Activated CD4-positive, alpha-beta T cell treated with anti-CD3 and anti-CD28 coated beads, Interleukin-2, amount 50 U/mL, for 48 hours (primary cell): ENCODE measurements at regions not wholly inside any gene's neighbourhood (a gene's known extent, or its start where the extent isn't known, plus 50 kb on each side); places are given as distances from the start of the nearest gene placed in this dataset.

Experiments
- DNase-seq, 2 experiments: peaks; one replicate each; pipeline ENCODE4 v3.0.0-alpha.2; 2020

DNA sequence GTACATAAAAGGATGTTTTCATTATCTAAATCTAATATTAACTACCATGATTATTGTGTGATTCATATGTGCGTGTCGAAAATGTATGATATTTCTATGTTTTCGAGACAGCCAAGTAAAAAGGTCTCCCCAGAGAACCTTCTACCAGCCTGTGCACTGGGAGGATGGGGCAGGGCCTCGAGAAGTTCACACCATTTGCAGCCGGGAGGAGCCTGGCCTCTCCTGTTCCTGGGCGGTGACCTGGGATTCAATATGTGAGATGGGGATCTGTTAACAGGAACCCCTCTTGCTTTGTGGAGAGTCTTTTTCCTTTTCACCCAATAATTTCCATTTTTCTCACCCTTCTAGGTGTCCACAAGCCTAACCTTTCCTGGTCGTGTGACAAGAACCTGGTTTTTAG, 189.3 kb downstream of the IPO8 start:
- DNase-seq = no peak

DNA sequence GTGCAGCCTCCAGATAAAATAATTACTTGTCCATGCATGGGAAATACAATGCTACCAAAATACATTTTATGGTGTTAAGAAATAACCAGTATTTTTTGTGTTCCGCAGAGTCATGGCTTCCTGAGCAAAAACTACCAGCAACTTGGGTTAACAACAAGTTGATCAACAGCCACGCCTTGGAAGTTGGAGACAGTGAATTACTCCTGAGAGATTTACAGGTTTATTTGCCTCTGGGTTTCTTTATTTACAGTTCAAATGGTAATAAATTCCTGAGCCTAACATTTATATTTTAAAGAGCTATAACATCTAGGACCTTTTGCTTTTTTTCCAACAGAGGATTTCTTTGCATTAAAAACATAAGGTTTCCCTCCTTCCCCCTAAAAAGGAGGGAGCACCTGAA, 194.0 kb downstream of the IPO8 start:
- DNase-seq = no peak

DNA sequence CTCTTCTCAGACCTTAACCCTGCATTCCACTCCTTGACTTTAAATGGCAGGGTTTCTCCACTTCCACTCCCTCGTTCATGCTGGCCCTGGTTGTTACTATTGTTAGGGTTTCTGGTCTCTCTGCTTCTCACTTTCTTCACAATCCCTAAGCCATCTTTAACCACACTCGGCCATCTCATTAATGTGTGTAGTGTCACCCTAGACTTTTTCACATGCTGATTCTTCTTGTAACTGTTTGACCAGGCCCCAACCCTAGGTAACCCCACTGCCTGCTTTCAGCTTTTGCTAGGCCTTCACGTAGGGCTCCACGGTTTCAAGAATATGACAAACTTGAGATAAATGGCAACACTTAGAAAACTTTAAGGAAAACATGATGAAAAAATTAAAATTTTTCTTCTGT, 195.1 kb downstream of the IPO8 start:
- DNase-seq = no peak

DNA sequence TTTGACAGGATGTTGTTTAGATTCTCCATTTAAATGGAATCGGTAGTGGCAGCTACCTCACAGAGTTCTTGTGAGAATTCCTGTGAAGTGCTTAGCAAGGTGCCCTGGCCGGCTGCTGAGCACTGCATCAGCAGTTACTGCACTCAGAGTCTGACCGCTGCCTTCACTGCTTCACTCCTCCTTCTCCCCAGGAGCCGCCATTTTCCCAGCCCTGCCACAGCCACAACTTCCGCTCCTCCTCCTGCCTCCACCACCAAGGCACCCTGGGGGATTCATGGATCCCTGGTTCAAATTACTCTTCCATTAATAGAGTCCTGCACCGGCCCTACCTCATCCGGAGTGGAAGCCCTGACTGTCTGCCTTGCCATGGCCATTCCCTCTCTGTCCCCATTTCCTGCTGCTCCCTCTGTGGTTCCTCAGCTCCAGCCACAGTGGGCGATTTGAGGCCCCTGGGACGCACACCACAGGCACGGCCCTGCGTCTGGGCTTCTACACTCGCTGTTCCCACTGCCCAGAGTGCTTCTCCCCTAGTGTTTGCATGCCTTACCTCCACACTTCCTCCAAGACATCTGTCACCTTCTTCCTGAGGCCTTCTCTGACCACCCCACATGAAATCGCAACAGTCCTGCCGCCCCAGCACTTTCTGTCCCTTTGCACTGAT, 210.3 kb downstream of the IPO8 start:
- DNase-seq = no peak

DNA sequence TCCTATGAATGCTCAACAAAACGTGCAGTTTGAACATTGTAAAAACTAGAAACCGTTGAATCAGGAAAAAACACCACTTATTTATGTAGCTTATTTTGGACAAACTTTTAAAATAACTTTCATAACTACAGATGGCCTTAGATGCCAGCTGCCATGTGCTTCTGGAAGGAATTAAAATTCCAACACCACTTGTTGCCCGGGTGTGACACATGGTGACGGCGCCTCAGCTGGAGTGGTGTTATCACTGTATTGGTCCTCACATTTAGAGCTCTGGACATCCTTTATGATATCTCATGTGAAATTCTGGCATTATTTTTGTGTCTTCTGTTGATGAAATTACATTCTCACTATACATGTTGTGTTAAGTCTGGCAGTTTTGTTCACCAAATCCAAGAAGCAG, 211.0 kb downstream of the IPO8 start:
- DNase-seq = no peak

DNA sequence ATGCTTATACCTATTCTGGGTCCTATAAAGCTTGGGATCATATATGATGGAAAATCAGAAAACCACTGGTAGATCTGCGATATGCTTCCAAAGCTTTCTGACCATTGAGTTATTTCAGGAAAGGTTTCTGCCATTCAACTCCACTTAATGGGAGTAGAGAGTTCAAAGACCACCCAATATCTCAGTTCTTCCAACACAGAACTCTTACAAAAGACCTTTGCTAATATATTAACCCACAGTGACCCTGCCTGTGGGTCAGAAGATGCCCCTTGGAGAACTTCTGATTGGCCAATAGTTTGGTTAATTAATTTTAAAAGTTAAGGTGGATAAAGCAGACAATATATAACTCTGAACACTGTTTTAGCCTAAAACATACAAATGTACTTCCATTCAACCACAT, 213.0 kb downstream of the IPO8 start:
- no peak for DNase-seq

DNA sequence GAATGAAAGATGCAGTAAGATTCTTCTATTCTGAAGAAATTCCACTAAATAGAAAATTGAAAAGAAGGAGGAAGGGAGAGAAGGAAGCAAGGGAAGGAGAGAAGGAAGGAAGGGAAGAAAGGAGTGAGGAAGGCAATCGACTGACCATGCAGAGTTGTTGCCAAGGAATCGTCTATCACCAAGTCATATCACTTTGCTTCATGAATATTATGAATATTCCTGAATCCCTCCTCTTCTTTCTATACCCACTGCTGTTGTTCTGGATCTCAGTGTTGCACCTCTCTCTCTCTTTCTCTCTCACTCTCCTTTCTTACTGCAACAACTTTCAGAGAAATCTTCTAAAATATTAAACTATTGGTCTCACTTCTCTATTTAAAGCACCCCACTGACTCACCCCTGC, 222.4 kb downstream of the IPO8 start:
- DNase-seq = no peak

DNA sequence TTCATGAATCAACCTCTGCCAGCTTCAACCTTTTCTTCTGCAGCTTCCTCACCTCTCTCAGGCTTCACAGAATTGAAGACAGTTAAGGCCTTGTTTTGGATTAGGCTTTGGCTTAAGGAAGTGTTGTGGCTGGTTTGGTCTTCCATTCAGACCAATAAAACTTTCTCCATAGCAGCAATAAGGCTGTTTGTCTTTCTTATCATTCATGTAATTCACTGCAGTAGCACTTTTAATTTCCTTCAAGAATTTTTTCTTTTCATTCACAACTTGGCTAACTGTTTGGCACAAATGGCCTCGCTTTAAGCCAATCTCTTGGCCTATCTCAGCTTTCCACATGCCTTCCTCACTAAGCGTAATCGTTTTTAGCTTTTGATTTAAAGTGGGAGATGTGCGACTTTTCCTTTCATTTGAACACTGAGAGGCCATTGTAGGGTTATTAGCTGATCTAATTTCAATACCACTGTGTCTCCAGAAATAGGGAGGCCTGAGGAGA, 229.5 kb downstream of the IPO8 start:
- DNase-seq = no peak

DNA sequence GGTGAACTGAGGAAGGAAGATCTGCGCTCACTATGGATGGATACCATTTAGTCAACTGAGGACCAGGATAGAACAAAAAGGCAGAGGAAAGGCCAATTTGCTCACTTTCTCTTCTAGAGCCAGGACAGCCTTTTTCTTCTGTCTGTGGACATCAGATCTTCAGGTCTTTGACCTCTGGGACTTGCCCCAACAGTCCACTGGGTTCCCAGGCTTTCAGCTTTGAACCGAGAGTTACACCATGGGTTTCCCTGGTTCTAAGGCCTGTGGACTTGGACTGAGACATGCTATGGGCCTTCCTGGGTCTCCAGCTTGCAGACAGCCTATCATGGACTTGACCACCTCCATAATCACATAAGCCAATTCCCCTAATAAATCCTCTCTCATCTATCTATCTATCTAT, 232.0 kb downstream of the IPO8 start:
- no peak for DNase-seq

DNA sequence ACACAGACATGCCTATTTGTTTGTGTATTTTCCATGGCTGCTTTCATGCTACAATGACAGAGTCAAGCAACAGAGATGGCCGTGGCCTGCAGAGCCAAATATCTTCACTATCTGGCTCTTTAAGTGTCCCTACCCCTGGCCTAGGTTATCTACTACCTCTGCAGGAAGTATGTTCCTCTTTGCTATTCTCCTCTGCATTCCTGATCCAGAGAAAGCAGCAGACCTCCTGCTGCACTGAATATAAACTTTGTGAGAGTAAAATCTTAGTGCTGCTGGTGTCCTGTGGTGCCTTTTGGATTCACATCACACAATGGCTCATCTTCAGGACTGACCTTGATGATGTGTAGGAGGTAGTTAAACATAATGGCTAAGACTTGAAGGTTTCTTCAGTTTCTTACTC, 233.4 kb downstream of the IPO8 start:
- no peak for DNase-seq

DNA sequence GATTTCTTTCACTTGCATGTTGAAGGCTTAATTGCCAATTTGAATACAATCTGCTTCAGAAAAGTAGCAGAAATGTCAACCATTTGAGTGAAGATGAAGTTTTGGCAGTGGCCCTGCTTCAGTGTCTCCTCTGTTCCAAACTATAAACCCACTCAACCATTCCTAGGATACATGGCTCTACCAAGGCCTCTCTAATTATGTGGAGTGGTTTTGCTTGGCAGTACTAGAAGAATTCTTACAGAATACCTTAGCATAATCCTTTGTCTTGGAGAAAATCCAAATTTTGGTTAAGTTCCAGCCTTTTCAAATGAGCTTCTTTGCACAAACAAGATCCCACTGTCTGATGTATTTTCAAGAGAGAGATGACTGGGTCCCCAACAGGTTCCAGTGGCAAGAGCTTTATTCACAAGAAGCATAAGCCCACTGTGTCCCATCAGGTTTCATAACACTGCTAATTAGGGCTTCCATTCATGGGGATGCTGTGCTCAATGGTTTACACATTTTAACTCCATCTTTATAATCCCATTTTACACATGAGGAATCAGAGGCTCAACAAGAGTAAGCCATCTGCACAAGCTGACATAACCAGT, 234.5 kb downstream of the IPO8 start:
- no peak for DNase-seq

DNA sequence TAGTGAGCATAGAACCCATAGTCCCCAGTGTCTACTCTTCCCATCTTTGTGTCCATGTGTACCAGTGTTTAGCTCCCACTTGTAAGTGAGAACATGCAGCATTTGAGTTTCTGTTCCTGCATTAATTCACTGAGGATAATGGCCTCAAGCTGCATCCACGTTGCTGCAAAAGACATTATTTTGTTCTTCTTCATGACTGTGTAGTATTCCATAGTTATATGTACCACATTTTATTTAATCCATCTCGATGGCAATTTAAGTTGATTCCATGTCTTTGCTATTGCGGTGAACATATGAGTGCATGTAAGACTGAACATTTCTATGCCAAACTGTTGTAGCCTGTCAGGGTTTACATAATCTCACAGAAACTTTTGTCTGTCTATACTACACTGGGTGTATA, 237.2 kb downstream of the IPO8 start:
- DNase-seq = no peak

DNA sequence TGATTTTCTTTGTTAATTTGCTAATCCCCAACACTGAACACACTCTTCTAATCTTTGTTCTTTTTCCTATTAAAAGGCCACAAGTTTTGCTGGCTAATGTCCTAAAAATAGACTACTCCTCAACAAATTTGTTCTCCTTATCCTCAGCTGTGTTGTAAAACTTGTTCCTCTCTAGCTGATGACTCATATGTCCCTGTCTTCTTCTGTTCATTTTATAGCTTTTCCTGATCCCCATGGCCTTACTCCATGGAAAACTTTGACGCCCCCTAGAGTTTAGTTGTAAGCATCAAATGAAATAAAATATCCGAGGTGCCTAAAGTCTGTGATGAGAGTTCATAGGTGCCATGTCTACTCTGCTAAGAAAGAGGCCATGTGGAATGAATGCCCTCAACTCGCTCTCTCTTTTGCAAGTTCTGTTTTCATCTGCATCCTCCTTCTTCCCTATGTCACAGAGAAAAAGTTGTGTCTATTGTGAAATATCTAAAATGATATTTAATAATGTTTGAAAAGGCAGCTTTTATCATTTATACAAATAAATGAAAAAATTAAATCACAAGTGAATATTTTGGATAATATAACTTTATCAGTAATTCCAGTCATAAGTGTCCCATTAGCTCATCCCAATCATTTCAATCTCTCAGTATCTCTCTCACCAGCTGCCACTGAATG, 237.9 kb downstream of the IPO8 start:
- no peak for DNase-seq

DNA sequence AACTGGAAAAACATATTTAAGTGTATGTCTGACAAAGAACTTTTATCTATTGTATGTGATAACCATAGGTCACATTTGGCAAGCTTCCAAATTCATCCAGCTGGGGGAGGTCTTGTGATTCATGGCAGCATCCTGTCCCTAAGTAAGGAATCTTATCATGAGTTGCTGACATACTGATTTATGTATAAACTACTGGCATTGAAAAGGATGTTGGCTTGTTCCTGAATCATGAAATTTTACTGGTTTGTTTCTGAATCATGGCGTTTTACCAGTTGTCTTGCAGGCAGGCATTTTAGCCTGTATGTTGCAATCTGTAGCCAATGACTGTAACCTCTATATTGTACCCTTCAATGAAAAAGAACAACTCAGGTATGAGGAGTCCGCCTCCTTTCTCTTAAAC, 244.8 kb downstream of the IPO8 start:
- DNase-seq = no peak

DNA sequence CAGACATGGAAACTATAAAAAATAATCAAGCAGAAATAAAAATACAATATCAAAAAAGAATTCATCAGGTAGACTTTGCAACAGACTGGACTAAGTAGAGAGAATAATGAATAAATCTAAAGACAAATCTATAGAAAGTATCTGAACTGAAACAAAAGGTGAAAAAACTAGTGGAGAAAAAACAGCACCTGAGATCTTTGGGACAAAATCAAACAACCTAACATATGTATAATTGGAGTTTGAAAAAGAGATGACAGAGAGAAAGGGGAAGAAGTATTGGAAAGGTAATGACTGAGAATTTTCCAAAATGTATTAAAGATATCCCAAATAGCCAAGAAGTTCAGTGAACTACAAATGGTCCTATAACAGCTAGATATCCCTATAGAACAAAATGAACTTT, 245.4 kb downstream of the IPO8 start:
- DNase-seq = no peak

DNA sequence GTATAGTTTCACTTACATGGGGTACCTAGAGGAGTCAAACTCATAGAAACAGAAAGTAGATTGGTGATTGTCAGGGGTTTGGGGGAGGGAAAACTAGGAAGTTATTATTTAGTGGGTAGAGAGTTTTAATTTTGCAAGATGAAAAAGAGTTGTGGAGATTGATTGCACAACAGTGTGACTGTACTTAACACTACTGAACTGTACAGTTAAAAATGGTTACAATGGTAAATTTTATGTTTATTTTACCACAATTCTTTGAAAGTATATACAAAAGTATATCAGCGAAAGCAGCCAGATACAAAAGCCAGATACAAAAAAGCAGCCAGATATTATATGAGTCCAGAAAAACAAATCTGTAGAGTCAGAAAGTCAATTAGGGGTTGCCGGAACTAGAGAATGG, 247.6 kb downstream of the IPO8 start:
- no peak for DNase-seq

DNA sequence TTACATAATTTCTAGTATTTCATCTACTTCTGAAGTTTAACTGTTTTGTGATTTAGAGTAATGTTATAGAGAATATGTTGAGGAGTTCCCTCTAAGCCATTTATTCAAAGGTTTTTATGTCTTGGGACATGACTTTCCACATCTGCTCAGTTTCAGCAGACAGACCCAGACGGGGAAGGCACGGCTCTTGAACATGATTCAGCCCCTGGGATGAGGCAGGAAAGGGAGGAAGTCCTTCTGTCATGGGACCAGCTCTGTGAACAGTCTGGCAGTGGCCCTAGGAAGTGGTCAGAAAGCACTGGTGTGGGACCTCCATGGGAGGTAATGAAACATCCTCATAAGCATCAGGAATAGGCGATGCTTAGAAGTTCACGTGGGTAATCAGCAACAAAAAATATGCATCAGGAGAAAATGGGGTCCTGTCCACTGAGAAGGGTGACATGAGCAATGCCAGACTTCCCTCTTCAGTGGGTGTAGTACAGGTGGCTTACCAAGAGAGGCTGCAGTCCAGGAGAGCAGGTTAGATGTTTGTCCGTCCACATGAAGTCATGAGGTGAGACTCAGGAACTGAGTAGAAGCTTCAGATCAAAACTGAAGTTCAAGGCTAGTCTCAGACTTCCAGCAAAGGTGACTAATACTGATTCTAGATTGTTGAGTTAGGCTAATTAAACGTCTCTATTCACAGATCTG, 248.5 kb downstream of the IPO8 start:
- DNase-seq = no peak

DNA sequence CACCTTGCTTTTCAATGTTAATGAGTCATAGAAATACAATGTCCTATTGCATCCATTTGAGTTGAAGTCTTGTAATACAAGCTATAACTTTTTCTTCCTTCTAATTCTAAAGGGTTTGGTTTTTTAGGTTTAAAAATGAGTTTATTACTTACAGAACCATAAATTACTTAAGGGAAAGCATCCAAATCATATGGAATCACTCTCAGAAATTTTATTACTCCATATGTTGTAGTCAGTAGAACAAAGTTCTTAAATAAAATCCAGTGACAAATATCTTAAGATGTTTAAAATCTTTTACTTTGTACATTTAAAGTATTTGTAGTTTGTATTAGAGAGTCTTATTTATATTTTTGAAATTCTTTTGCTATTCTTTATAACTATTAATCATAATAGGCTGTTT, 253.2 kb downstream of the IPO8 start:
- DNase-seq = no peak

DNA sequence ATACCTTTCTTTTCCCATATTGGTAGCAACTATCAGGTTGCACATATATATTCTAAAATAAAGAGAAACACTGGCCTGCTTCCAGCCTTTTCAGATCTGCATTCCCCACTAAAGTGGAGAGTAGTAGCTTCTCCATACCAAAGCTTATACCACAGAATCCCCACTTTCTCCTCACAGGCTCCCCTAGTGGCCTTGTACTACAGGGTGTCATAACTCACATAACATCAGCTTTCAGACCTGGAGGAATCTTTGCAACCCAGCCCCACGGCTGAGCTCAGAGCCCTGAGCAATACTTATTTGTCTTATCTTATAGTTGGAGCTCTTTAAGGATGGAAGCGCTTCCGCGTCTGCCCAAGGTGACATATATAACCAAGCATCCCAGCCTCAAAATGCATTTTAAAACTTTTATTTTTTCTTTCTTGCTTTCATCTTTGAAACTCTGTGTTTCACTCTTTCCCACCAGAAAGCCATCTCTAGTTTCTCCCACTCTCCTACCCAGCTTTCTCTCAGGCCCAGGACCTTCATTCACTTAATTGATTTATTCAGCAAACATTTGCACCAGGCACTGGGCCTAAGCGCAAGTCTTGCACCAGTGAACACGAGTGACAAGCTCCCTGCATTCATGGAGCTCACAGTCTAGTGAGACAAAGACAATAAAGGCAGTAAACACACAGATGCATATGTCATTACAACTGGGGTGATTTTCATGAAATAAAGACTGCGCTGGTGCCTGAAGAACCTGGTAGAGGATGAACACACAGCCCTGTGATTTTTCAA, 254.7 kb downstream of the IPO8 start:
- no peak for DNase-seq

DNA sequence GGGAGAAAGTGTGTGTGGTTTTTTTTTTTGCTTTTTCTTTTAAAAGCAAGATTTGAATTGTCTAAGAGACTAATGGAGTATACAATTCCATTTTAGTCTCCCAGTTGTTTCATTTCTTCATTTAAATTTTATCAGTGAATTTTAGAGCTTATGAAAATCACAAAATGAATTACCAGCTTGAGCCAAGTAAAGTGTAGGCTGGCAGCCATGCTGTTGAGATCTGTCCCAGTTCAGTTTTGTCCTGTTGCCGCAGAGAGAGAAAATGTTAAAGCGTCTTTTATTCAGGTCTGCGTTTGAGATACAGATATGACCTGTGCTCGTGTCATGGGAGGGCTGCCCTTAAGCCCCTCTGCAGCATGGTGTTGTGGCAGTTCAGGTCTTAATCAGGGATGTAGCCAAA, 256.5 kb downstream of the IPO8 start:
- no peak for DNase-seq

DNA sequence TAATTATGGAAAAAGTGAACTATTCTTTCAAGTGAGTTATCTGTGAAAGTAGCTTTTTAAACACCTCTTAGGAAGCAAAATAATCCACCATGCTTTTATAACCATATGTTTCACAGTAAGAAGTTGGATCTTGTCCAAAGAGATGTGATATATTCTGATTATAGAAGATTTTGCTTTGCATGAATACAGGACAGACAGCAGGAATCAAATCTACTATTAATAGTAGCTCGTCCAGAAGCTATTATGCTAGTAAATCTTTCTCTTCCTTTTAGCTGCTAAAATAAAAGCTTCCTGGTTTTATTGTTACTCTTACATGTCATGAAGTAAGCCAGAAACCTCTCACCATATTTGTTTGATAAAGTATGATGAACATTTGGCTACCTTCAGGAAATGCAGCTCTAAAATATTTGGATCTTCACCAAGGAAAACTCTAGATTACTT, 257.0 kb downstream of the IPO8 start:
- DNase-seq = no peak

DNA sequence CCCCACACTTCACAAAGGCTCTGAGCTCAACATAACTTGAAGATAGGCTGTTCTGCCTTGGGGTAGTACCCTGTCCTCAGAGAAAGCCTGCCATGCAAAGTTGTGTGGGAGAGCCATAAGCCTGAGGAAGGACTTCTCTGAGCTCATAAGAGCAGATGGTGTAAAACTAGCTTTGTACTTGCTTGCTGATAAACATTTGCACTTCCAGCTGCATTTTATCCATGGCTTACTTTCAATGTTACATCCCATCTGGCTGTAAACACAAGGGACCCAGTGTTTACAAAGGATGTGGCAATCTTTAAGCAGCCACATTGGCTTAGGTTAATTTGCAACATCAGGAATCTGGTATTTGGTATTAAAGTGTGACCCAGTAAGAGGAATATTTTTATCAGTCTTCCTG, 258.1 kb downstream of the IPO8 start:
- DNase-seq = no peak

DNA sequence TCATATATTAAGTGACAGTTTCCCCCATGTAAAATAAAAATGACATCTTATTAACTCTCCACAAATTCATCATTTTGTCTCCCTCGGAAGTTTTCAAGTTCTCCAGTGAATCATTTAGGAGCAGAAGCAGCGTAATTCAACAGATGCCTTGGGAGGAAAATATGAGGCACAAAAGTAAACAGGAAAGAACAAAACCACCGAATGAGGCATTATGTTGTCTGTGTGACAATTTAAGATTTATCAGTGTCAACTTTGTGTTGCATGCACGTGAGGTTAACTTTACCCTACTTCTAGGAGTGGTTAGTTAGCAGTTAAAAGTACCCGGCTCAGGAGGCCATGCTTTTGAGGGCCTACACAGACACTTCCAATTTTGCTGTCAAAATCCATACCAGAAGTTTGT, 258.6 kb downstream of the IPO8 start:
- no peak for DNase-seq
